22Rv1 (cell line): ENCODE measurements at regions not wholly inside any gene's neighbourhood (a gene's known extent, or its start where the extent isn't known, plus 50 kb on each side); places are given as distances from the start of the nearest gene placed in this dataset.

Experiments
- ZFX ChIP-seq: fragments of 450-650 bp; IDR thresholded peaks from 2 replicates; pipeline ENCODE4 v1.6.1; 2017; ENCODE audit warnings: antibody characterized with exemption, borderline replicate concordance
- TF ChIP-seq, protein P1 (sequence below): fragments of 450-650 bp; IDR thresholded peaks from 2 replicates; pipeline ENCODE4 v1.5.1; 2017; ENCODE audit warnings: mild to moderate bottlenecking

DNA sequence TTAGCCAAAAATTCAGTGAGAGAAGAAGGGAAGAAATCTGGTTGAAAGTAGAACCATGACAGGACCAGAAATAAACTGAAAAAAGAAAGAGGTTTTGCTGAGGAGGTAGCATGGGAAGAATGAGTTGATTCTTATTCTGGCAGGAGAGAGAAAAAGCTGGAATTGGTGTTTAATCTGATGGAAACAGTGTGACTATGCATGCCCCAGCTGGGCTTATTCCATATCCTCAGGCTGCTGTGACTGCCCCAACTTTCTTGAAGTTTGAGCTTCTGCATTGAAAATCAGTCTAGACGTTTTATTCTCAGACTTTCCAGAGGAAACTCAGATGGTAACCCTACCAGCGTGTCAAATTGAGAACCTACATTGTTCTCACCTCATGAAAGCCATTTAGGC, 352.5 kb upstream of the DCBLD2 start:
- TF ChIP-seq, protein P1, sequence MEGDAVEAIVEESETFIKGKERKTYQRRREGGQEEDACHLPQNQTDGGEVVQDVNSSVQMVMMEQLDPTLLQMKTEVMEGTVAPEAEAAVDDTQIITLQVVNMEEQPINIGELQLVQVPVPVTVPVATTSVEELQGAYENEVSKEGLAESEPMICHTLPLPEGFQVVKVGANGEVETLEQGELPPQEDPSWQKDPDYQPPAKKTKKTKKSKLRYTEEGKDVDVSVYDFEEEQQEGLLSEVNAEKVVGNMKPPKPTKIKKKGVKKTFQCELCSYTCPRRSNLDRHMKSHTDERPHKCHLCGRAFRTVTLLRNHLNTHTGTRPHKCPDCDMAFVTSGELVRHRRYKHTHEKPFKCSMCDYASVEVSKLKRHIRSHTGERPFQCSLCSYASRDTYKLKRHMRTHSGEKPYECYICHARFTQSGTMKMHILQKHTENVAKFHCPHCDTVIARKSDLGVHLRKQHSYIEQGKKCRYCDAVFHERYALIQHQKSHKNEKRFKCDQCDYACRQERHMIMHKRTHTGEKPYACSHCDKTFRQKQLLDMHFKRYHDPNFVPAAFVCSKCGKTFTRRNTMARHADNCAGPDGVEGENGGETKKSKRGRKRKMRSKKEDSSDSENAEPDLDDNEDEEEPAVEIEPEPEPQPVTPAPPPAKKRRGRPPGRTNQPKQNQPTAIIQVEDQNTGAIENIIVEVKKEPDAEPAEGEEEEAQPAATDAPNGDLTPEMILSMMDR, result no peak
- TF ChIP-seq ZFX, result no peak
